Loucy (cell line): ENCODE measurements at regions not wholly inside any gene's neighbourhood (a gene's known extent, or its start where the extent isn't known, plus 50 kb on each side); places are given as distances from the start of the nearest gene placed in this dataset.

Experiments
- H2AFZ ChIP-seq: fragments of 200-600 bp; sonication (generic); 2 replicates; pipeline ENCODE4 v1.6.0; 2016; ENCODE audit warnings: antibody characterized with exemption, mild to moderate bottlenecking, low read length, moderate library complexity
- H3F3A ChIP-seq: fragments of 200-600 bp; 2 replicates; pipeline ENCODE4 v1.6.0; 2016; ENCODE audit warnings: antibody characterized with exemption, low read depth, mild to moderate bottlenecking
- H3K27me3 ChIP-seq: fragments of 200-600 bp; sonication (generic); 2 replicates; pipeline ENCODE4 v1.6.1; 2014; ENCODE audit warnings: low read length, mild to moderate bottlenecking; ENCODE audit not compliant: insufficient read depth, poor library complexity, severe bottlenecking
- H3K36me3 ChIP-seq: fragments of 200-600 bp; sonication (generic); 2 replicates; pipeline ENCODE4 v1.6.1; 2016; ENCODE audit warnings: low read length; ENCODE audit not compliant: insufficient read depth
- H3K4me1 ChIP-seq: fragments of 200-600 bp; sonication (generic); 2 replicates; pipeline ENCODE4 v1.5.1; 2014; ENCODE audit warnings: low read length, mild to moderate bottlenecking; ENCODE audit not compliant: insufficient read depth, poor library complexity, severe bottlenecking
- H3K4me2 ChIP-seq: fragments of 200-600 bp; sonication (generic); 2 replicates; pipeline ENCODE4 v1.6.0; 2014; ENCODE audit warnings: antibody characterized with exemption, low read length, low read depth, mild to moderate bottlenecking; ENCODE audit not compliant: poor library complexity, severe bottlenecking
- H3K4me3 ChIP-seq: fragments of 200-600 bp; sonication (generic); 2 replicates; pipeline ENCODE4 v1.5.1; 2014; ENCODE audit warnings: low read length, mild to moderate bottlenecking, mixed read lengths; ENCODE audit not compliant: poor library complexity, severe bottlenecking
- H3K79me2 ChIP-seq: fragments of 200-600 bp; sonication (generic); 2 replicates; pipeline ENCODE4 v1.6.1; 2014; ENCODE audit warnings: low read length; ENCODE audit not compliant: insufficient read depth
- H3K9ac ChIP-seq: fragments of 200-600 bp; sonication (generic); 2 replicates; pipeline ENCODE4 v1.6.0; 2014; ENCODE audit warnings: mild to moderate bottlenecking, low read depth, low read length, moderate library complexity; ENCODE audit not compliant: poor library complexity, severe bottlenecking
- H3K9me2 ChIP-seq: fragments of 200-600 bp; sonication (generic); replicated peaks from 2 replicates; pipeline ENCODE4 v1.6.1; 2016; ENCODE audit warnings: low read depth, low read length, mixed read lengths
- H3K9me3 ChIP-seq: fragments of 200-600 bp; sonication (generic); 2 replicates; pipeline ENCODE4 v1.6.1; 2014; ENCODE audit warnings: mild to moderate bottlenecking, antibody characterized with exemption, low read length, low read depth; ENCODE audit not compliant: insufficient read depth
- H4K20me1 ChIP-seq: fragments of 200-600 bp; sonication (generic); 2 replicates; pipeline ENCODE4 v1.6.0; 2014; ENCODE audit warnings: antibody characterized with exemption, low read length, mild to moderate bottlenecking; ENCODE audit not compliant: insufficient read depth, poor library complexity, severe bottlenecking
- CTCF ChIP-seq: fragments of 200-600 bp; sonication (generic); conservative IDR thresholded peaks from 2 replicates; pipeline ENCODE4 v1.5.1; 2014; ENCODE audit warnings: mild to moderate bottlenecking, antibody characterized with exemption, low read length
- EZH2phosphoT487 ChIP-seq: fragments of 200-600 bp; IDR thresholded peaks from 2 replicates; pipeline ENCODE4 v1.6.1; 2018; ENCODE audit warnings: antibody characterized with exemption, mild to moderate bottlenecking, moderate library complexity, borderline replicate concordance

GRCh38 chr2:52939250-52939649 lies 828.4 kb upstream of the CHAC2 start:
- no peaks in the 10 kb centered on the region for H3K9me2 ChIP-seq
- H3K9ac ChIP-seq = no peak overlapping the region
- H3K4me2 ChIP-seq = no peak overlapping the region
- H4K20me1 ChIP-seq = no peaks in the 10 kb centered on the region
- no peaks in the 10 kb centered on the region for H3K27me3 ChIP-seq
- no peaks in the 10 kb centered on the region for H3F3A ChIP-seq
- no peaks in the 10 kb centered on the region for H3K9me3 ChIP-seq
- TF ChIP-seq EZH2phosphoT487 = no peak
- TF ChIP-seq CTCF = no peak
- H3K79me2 ChIP-seq = no peaks in the 10 kb centered on the region
- no peak overlapping the region for H2AFZ ChIP-seq
- H3K4me1 ChIP-seq = no peaks in the 10 kb centered on the region
- H3K4me3 ChIP-seq = no peak overlapping the region
- no peaks in the 10 kb centered on the region for H3K36me3 ChIP-seq

GRCh38 chr2:52936029-52936428 lies 831.6 kb upstream of the CHAC2 start:
- no peak overlapping the region for H2AFZ ChIP-seq
- no peaks in the 10 kb centered on the region for H3K79me2 ChIP-seq
- H3F3A ChIP-seq = no peaks in the 10 kb centered on the region
- no peak overlapping the region for H3K9ac ChIP-seq
- no peak overlapping the region for H3K4me3 ChIP-seq
- no peak for TF ChIP-seq EZH2phosphoT487
- TF ChIP-seq CTCF = no peak
- no peaks in the 10 kb centered on the region for H3K9me3 ChIP-seq
- no peak overlapping the region for H3K4me2 ChIP-seq
- H3K36me3 ChIP-seq = no peaks in the 10 kb centered on the region
- H3K27me3 ChIP-seq = no peaks in the 10 kb centered on the region
- H3K9me2 ChIP-seq = no peaks in the 10 kb centered on the region
- no peaks in the 10 kb centered on the region for H3K4me1 ChIP-seq
- no peaks in the 10 kb centered on the region for H4K20me1 ChIP-seq

GRCh38 chr2:52934920-52935640 lies 832.5 kb upstream of the CHAC2 start:
- Histone ChIP-seq H3F3A (no peaks in the 10 kb centered on the region), H3K4me3 (no peak overlapping the region), H4K20me1 (no peaks in the 10 kb centered on the region), H3K36me3 (no peaks in the 10 kb centered on the region), H3K79me2 (no peaks in the 10 kb centered on the region), H2AFZ (no peak overlapping the region), H3K9me3 (no peaks in the 10 kb centered on the region), H3K27me3 (no peaks in the 10 kb centered on the region), H3K4me2 (no peak overlapping the region), H3K4me1 (no peaks in the 10 kb centered on the region), H3K9ac (no peak overlapping the region), H3K9me2 (no peaks in the 10 kb centered on the region)
- no peak for TF ChIP-seq CTCF
- TF ChIP-seq EZH2phosphoT487 = no peak
